OCI-LY7 (cell line): ENCODE measurements at regions not wholly inside any gene's neighbourhood (a gene's known extent, or its start where the extent isn't known, plus 50 kb on each side); places are given as distances from the start of the nearest gene placed in this dataset.

Experiments used
- BruUV-seq: library from RNA; stranded (reverse); fragments of 400-500 nt; replicated peaks from 2 replicates; lab custom pipeline; 2021; lab: Mats Ljungman, UMichigan
- CTCF ChIA-PET: fragments of 300-600 bp; sonication (Branson Sonifier 250); formaldehyde crosslinking; loops from one replicate; lab custom pipeline; 2022; ENCODE audit warnings: antibody characterized with exemption; ENCODE audit not compliant: unreplicated experiment; lab: Charles Lee
- POLR2A ChIA-PET: fragments of 300-600 bp; sonication (Branson Sonifier 250); formaldehyde crosslinking; loops from one replicate; lab custom pipeline; 2022; ENCODE audit warnings: antibody characterized with exemption; lab: Charles Lee
- DNase-seq: peaks from one replicate; pipeline ENCODE4 v3.0.0-alpha.2; 2015; ENCODE audit warnings: low spot score
- H2AFZ ChIP-seq: fragments of 200-600 bp; sonication (generic), shearing (Covaris generic); 2 replicates; pipeline ENCODE4 v1.6.1; 2014; ENCODE audit warnings: mild to moderate bottlenecking, antibody characterized with exemption, low read length, moderate library complexity
- H3K27ac ChIP-seq: fragments of 200-600 bp; sonication (generic); 2 replicates; pipeline ENCODE4 v1.5.1; 2014; ENCODE audit warnings: mixed run types, low read depth, mild to moderate bottlenecking, moderate library complexity, low read length, inconsistent platforms; ENCODE audit not compliant: poor library complexity, severe bottlenecking
- H3K36me3 ChIP-seq: fragments of 200-600 bp; sonication (generic); 2 replicates; pipeline ENCODE4 v1.6.1; 2014; ENCODE audit warnings: mild to moderate bottlenecking, antibody characterized with exemption, low read length, moderate library complexity, mixed read lengths; ENCODE audit not compliant: insufficient read depth
- H3K4me1 ChIP-seq: fragments of 200-600 bp; sonication (generic); 2 replicates; pipeline ENCODE4 v1.5.1; 2014; ENCODE audit warnings: mild to moderate bottlenecking, low read length; ENCODE audit not compliant: insufficient read depth, poor library complexity, severe bottlenecking
- H3K4me2 ChIP-seq: fragments of 200-600 bp; sonication (generic); 2 replicates; pipeline ENCODE4 v1.6.1; 2014; ENCODE audit warnings: mild to moderate bottlenecking, low read length
- H3K4me3 ChIP-seq: fragments of 200-600 bp; sonication (generic); 2 replicates; pipeline ENCODE4 v1.5.1; 2014; ENCODE audit warnings: mild to moderate bottlenecking, low read depth, low read length; ENCODE audit not compliant: poor library complexity, severe bottlenecking
- H3K79me2 ChIP-seq: fragments of 200-600 bp; sonication (generic); 2 replicates; pipeline ENCODE4 v1.6.1; 2016; ENCODE audit warnings: low read depth, mild to moderate bottlenecking, low read length, moderate library complexity, mixed read lengths; ENCODE audit not compliant: insufficient read depth
- H3K9me2 ChIP-seq: fragments of 200-600 bp; sonication (generic); 2 replicates; pipeline ENCODE4 v1.6.1; 2016; ENCODE audit warnings: mild to moderate bottlenecking, low read length, mixed read lengths; ENCODE audit not compliant: insufficient read depth
- H3K9me3 ChIP-seq: fragments of 200-600 bp; sonication (generic); 2 replicates; pipeline ENCODE4 v1.6.1; 2014; ENCODE audit warnings: mild to moderate bottlenecking, mixed run types, low read length, mixed read lengths
- H4K20me1 ChIP-seq: fragments of 200-600 bp; sonication (generic); 2 replicates; pipeline ENCODE4 v1.6.1; 2014; ENCODE audit warnings: mild to moderate bottlenecking, antibody characterized with exemption, low read length, moderate library complexity, mixed read lengths; ENCODE audit not compliant: insufficient read depth
- EZH2phosphoT487 ChIP-seq: fragments of 200-600 bp; sonication (generic); IDR thresholded peaks from 2 replicates; pipeline ENCODE4 v1.6.1; 2018; ENCODE audit warnings: low read depth, borderline replicate concordance, mild to moderate bottlenecking, mixed run types, antibody characterized with exemption, low read length, moderate library complexity, mixed read lengths
- intact Hi-C: fragments of 100-400 bp; cut with micrococcal nuclease; formaldehyde crosslinking; loops from one replicate; pipeline ENCODE4 v1.10.0; 2022; ENCODE audit not compliant: unreplicated experiment
- TF ChIP-seq, protein P1 (sequence below): fragments of 200-600 bp; sonication (generic); conservative IDR thresholded peaks from 2 replicates; pipeline ENCODE4 v1.5.1; 2014; ENCODE audit warnings: mild to moderate bottlenecking, antibody characterized with exemption, low read length, moderate library complexity, mixed read lengths

DNA sequence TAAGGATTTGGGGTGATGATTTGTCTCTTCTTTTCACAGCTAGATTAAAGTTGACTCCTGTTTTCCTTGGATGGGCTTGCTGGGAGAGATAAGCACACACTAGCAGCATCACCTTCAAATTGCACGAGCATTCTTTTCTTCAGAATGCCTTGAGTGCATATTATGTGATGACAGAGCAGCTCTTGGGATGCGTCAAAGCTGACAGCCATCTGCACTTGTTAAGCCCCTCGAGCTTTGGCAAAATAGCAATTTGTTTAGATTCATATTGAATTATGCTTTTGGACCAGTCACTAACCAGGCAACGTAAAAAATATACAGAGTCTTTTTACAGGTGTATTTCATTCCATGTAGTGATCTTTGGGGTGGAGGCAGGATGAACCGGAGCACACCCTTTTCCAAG, 407.0 kb downstream of the FUT8 start:
- H4K20me1 ChIP-seq: no peaks in the 10 kb centered on the region
- ChIA-PET CTCF (no interaction called here), POLR2A (no interaction called here)
- H3K27ac ChIP-seq: no peak overlapping the region
- DNase-seq: no peak
- intact Hi-C loops: no loop called here
- H3K4me1 ChIP-seq: no peaks in the 10 kb centered on the region
- H3K79me2 ChIP-seq: no peaks in the 10 kb centered on the region
- no peaks in the 10 kb centered on the region for H3K9me3 ChIP-seq
- no peak overlapping the region for H3K4me2 ChIP-seq
- no peaks in the 10 kb centered on the region for H3K36me3 ChIP-seq
- BruUV-seq: no TSS peak
- H3K9me2 ChIP-seq: no peaks in the 10 kb centered on the region
- H3K4me3 ChIP-seq: no peak overlapping the region
- no peak for TF ChIP-seq EZH2phosphoT487
- TF ChIP-seq, protein P1, sequence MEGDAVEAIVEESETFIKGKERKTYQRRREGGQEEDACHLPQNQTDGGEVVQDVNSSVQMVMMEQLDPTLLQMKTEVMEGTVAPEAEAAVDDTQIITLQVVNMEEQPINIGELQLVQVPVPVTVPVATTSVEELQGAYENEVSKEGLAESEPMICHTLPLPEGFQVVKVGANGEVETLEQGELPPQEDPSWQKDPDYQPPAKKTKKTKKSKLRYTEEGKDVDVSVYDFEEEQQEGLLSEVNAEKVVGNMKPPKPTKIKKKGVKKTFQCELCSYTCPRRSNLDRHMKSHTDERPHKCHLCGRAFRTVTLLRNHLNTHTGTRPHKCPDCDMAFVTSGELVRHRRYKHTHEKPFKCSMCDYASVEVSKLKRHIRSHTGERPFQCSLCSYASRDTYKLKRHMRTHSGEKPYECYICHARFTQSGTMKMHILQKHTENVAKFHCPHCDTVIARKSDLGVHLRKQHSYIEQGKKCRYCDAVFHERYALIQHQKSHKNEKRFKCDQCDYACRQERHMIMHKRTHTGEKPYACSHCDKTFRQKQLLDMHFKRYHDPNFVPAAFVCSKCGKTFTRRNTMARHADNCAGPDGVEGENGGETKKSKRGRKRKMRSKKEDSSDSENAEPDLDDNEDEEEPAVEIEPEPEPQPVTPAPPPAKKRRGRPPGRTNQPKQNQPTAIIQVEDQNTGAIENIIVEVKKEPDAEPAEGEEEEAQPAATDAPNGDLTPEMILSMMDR: no peak
- no peak overlapping the region for H2AFZ ChIP-seq

DNA sequence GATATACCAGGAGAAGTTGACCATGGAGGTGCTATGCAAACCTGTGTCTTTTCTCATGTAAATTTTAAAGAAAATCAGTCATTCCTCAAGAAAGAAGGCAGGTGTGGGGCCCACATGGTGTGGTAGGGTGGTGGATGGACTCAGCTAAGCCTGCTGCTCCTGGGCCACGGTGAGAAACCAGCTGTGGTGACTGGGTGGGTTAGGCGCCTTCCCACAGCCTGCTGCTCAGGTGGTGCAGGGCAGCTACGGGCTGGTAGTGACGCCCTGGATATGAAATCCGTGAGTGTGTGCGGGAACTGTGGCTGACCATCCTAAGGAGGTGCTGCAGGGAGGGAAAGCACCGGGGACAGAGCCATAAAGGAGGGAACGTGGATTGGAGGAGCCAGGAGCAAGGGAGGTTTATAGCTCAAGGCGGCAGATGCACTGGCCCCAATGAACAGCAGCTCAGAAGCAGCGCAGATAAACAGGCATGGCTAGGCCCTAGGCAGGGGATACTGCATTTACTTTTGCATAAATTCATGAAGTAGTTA, 408.8 kb downstream of the FUT8 start:
- Histone ChIP-seq H3K4me2 (no peak overlapping the region), H3K4me3 (no peak overlapping the region), H3K9me3 (no peaks in the 10 kb centered on the region), H3K79me2 (no peaks in the 10 kb centered on the region), H3K4me1 (no peaks in the 10 kb centered on the region), H3K27ac (no peak overlapping the region), H3K36me3 (no peaks in the 10 kb centered on the region), H4K20me1 (no peaks in the 10 kb centered on the region), H3K9me2 (no peaks in the 10 kb centered on the region), H2AFZ (no peak overlapping the region)
- TF ChIP-seq EZH2phosphoT487: no peak
- TF ChIP-seq, protein P1: no peak
- CTCF ChIA-PET: no interaction called here
- POLR2A ChIA-PET: no interaction called here
- no TSS peak for BruUV-seq
- intact Hi-C loops: loop anchor here (10.0 kb wide), 2 partner anchors 566 to 836 kb away; partner anchors contain the start of gene FNTB
- no peak for DNase-seq

DNA sequence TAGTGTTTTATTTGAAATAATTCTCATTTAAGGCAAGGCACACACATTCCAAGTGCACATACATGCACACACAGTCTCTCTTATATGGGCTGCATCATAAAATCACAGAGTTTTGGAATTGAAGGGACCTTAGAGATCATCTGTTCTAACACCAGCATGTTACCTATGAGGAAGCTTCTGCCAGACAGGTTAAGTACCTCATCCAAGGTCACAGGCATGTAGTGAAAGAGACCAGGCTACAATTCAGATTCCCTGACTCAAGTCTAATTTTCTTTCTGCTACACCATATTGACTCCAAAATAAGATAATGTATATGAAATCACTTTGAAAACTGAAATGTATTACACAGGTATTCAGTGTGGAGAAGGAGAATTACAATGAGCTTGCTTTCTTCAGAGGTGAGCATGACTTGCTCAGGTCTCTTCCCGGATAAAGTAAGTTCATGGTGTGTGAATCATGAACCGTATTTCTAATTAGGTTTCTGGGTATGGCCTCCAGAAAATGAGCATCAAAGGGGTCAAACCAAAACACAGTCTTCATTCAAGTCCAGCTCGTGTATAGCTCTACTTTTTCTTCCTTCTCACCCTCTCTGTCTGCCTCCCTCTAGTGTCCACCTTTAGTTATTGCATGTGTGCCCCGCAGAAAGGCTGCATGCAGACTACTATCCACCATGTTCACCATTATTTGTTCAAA, 411.9 kb downstream of the FUT8 start:
- no peaks in the 10 kb centered on the region for H3K4me1 ChIP-seq
- no peak overlapping the region for H3K27ac ChIP-seq
- H2AFZ ChIP-seq: no peak overlapping the region
- peak; percentile 72 for DNase-seq
- no peaks in the 10 kb centered on the region for H3K36me3 ChIP-seq
- no peaks in the 10 kb centered on the region for H3K9me3 ChIP-seq
- no peak overlapping the region for H3K4me3 ChIP-seq
- CTCF ChIA-PET: interaction anchor here (0.5 to 2.3 kb wide), 8 partner anchors 10 to 660 kb away, joined by 3 to 13 read pairs (median 4); partner anchors contain the start of gene FUT8
- H3K79me2 ChIP-seq: no peaks in the 10 kb centered on the region
- TF ChIP-seq EZH2phosphoT487: no peak
- TF ChIP-seq, protein P1: peak; percentile 97
- BruUV-seq: no TSS peak
- POLR2A ChIA-PET: interaction anchor here (0.5 to 2.7 kb wide), 5 partner anchors 95 to 524 kb away, joined by 3 to 15 read pairs (median 3); no protein-coding TSS in a partner anchor
- intact Hi-C loops: loop anchor here (1.0 to 10.0 kb wide), 6 partner anchors 409 to 840 kb away; partner anchors contain the start of gene FNTB
- H4K20me1 ChIP-seq: no peaks in the 10 kb centered on the region
- H3K9me2 ChIP-seq: no peaks in the 10 kb centered on the region
- no peak overlapping the region for H3K4me2 ChIP-seq
